Midbrain (tissue), 1 donor: ENCODE measurements at regions not wholly inside any gene's neighbourhood (a gene's known extent, or its start where the extent isn't known, plus 50 kb on each side); places are given as distances from the start of the nearest gene placed in this dataset.
"Not testable (repeated sequence)": the region's sequence is repeated elsewhere in the genome, so short reads cannot be mapped to it uniquely, and the experiment has no call there.

Source experiments
- DNase-seq: peaks from one replicate; lab custom pipeline; 2025; lab: John Stamatoyannopoulos, UW

GRCh38 chr15:67945951-67946700, 106.3 kb upstream of the RNU6-1 start:
- DNase-seq = no peak

GRCh38 chr15:67946701-67947100, 106.9 kb upstream of the RNU6-1 start:
- DNase-seq = no peak

GRCh38 chr15:67947254-67948039, 106.7 kb upstream of the PIAS1 start:
- no peak for DNase-seq

- DNase-seq = no peak
These were observed 105.9 kb upstream of the PIAS1 start for GRCh38 chr15:67948215-67948614.

- not testable (repeated sequence) for DNase-seq
These were observed 102.9 kb upstream of the PIAS1 start for GRCh38 chr15:67951187-67951586.

- DNase-seq = no peak
These were observed 100.8 kb upstream of the PIAS1 start for GRCh38 chr15:67953299-67953698.

- DNase-seq = no peak
These were observed 98.9 kb upstream of the PIAS1 start for GRCh38 chr15:67955252-67955651.

GRCh38 chr15:67957435-67958132, 96.5 kb upstream of the PIAS1 start:
- DNase-seq = no peak

GRCh38 chr15:67967871-67968431, 86.2 kb upstream of the PIAS1 start:
- DNase-seq = peak; percentile 27

- no peak for DNase-seq
These were observed 85.6 kb upstream of the PIAS1 start for GRCh38 chr15:67968564-67968963.

GRCh38 chr15:67968966-67969365, 85.1 kb upstream of the PIAS1 start:
- no peak for DNase-seq

GRCh38 chr15:67969892-67970291, 84.2 kb upstream of the PIAS1 start:
- DNase-seq = no peak

- DNase-seq = no peak
These were observed 81.7 kb upstream of the PIAS1 start for GRCh38 chr15:67972377-67972776.

GRCh38 chr15:67973846-67974245, 80.3 kb upstream of the PIAS1 start:
- DNase-seq = no peak

GRCh38 chr15:67976506-67977073, 77.5 kb upstream of the PIAS1 start:
- no peak for DNase-seq

- no peak for DNase-seq
These were observed 76.6 kb upstream of the PIAS1 start for GRCh38 chr15:67977414-67978089.

GRCh38 chr15:67979281-67979680, 74.8 kb upstream of the PIAS1 start:
- no peak for DNase-seq

GRCh38 chr15:67980171-67980570, 73.9 kb upstream of the PIAS1 start:
- no peak for DNase-seq

GRCh38 chr15:67980773-67981685, 73.1 kb upstream of the PIAS1 start:
- no peak for DNase-seq

- no peak for DNase-seq
These were observed 72.3 kb upstream of the PIAS1 start for GRCh38 chr15:67981848-67982247.
